Tibial nerve (tissue), 4 donors: ENCODE measurements at regions not wholly inside any gene's neighbourhood (a gene's known extent, or its start where the extent isn't known, plus 50 kb on each side); places are given as distances from the start of the nearest gene placed in this dataset.
A peak's percentile ranks its signal among the peaks of the same experiment; 100 is the strongest.

Source experiments
- DNase-seq, 2 donors: peaks; one replicate each; pipeline ENCODE4 v3.0.0-alpha.2; 2019; ENCODE audit warnings: low spot score in 2 of 2
- H3K27ac ChIP-seq, 4 donors: fragments of 200-600 bp; sonication (generic) in 3 of 4; one replicate each; pipeline ENCODE4 v1.5.1; 2017 to 2019; ENCODE audit warnings: mild to moderate bottlenecking in 1 of 4
- H3K27me3 ChIP-seq, 2 donors: fragments of 200-600 bp; sonication (generic) in 1 of 2; one replicate each; pipeline versions ENCODE4 v1.5.1 to v1.6.0; 2017 to 2019
- H3K36me3 ChIP-seq, 3 donors: fragments of 200-600 bp; sonication (generic); one replicate each; pipeline ENCODE4 v1.5.1; 2018 to 2019
- H3K4me1 ChIP-seq, 4 donors: fragments of 200-600 bp; sonication (generic) in 3 of 4; one replicate each; pipeline ENCODE4 v1.5.1; 2017 to 2019
- H3K4me3 ChIP-seq, 4 donors: fragments of 200-600 bp; sonication (generic) in 3 of 4; one replicate each; pipeline ENCODE4 v1.5.1; 2017 to 2019; ENCODE audit warnings: mild to moderate bottlenecking in 1 of 4, moderate library complexity in 1 of 4
- H3K9me3 ChIP-seq, 4 donors: fragments of 200-600 bp; sonication (generic) in 3 of 4; one replicate each; pipeline ENCODE4 v1.5.1; 2017 to 2019
- CTCF ChIP-seq, 5 experiments: fragments of 200-600 bp in 3 of 5; fragments of 450-650 bp in 2 of 5; sonication (generic) in 3 of 5; IDR thresholded peaks; one replicate each; pipeline ENCODE4 v1.5.1; 2016 to 2019; ENCODE audit warnings: antibody characterized with exemption in 5 of 5, mild to moderate bottlenecking in 3 of 5, moderate library complexity in 2 of 5
- EP300 ChIP-seq, 2 donors: sonication (generic); formaldehyde crosslinking; IDR thresholded peaks; one replicate each; pipeline ENCODE4 v1.6.1; 2017; ENCODE audit warnings: antibody characterized with exemption in 2 of 2, mild to moderate bottlenecking in 1 of 2
- POLR2A ChIP-seq, 2 donors: fragments of 450-650 bp; IDR thresholded peaks; one replicate each; pipeline ENCODE4 v1.6.1; 2017; ENCODE audit warnings: antibody characterized with exemption in 2 of 2, mild to moderate bottlenecking in 2 of 2, moderate library complexity in 2 of 2
- whole genome bisulfite sequencing, 2 donors: methylation state at CpG; one replicate each; pipeline ENCODE4 v1.1.5; 2018; 5-methylcytosine and 5-hydroxymethylcytosine counted together

- no peak for DNase-seq
- Histone ChIP-seq H3K9me3 (peaks cover 0 to 17% (median 0%) of the 10 kb centered on the region in 4 donors), H3K4me3 (no peak overlapping the region), H3K27ac (no peak overlapping the region), H3K36me3 (no peaks in the 10 kb centered on the region), H3K27me3 (no peaks in the 10 kb centered on the region), H3K4me1 (no peaks in the 10 kb centered on the region)
- no peak for TF ChIP-seq CTCF (IDR thresholded peaks at IDR 0.05)
- TF ChIP-seq POLR2A (IDR thresholded peaks at IDR 0.05) = no peak
- no peak for TF ChIP-seq EP300 (IDR thresholded peaks at IDR 0.05)
These were observed 174.1 kb upstream of the NR4A3 start for GRCh38 chr9:99647604-99648003.

- DNase-seq = no peak
- TF ChIP-seq CTCF (IDR thresholded peaks at IDR 0.05) = no peak
- TF ChIP-seq POLR2A (IDR thresholded peaks at IDR 0.05) = no peak
- TF ChIP-seq EP300 (IDR thresholded peaks at IDR 0.05) = no peak
- Histone ChIP-seq H3K4me3 (no peak overlapping the region), H3K27me3 (no peaks in the 10 kb centered on the region), H3K9me3 (peaks cover 0 to 32% (median 0%) of the 10 kb centered on the region in 4 donors), H3K36me3 (no peaks in the 10 kb centered on the region), H3K27ac (no peak overlapping the region), H3K4me1 (no peaks in the 10 kb centered on the region)
- 78 to 92% methylated on average over 2 to 5 of the region's 5 CpGs for WGBS, 2 donors
These were observed 171.4 kb upstream of the NR4A3 start for GRCh38 chr9:99650187-99650874.

- TF ChIP-seq EP300 (IDR thresholded peaks at IDR 0.05) (peak in 1 of 2 donors; percentile 60), POLR2A (IDR thresholded peaks at IDR 0.05) (no peak), CTCF (IDR thresholded peaks at IDR 0.05) (no peak)
- H3K27me3 ChIP-seq = no peaks in the 10 kb centered on the region
- WGBS, 2 donors = 76 to 83% methylated on average over 4 of the region's 4 CpGs
- H3K27ac ChIP-seq = no peak overlapping the region
- no peaks in the 10 kb centered on the region for H3K36me3 ChIP-seq
- DNase-seq = peak in 1 of 2 donors; percentile 5
- no peaks in the 10 kb centered on the region for H3K4me1 ChIP-seq
- no peaks in the 10 kb centered on the region for H3K9me3 ChIP-seq
- H3K4me3 ChIP-seq = no peak overlapping the region
These were observed 161.5 kb upstream of the NR4A3 start for GRCh38 chr9:99660191-99660636.

- TF ChIP-seq EP300 (IDR thresholded peaks at IDR 0.05) (no peak), POLR2A (IDR thresholded peaks at IDR 0.05) (no peak), CTCF (IDR thresholded peaks at IDR 0.05) (no peak)
- WGBS, 2 donors = 90% methylated on average over 1 of the region's 1 CpG
- H3K36me3 ChIP-seq = no peaks in the 10 kb centered on the region
- H3K27ac ChIP-seq = no peak overlapping the region
- no peak overlapping the region for H3K4me3 ChIP-seq
- no peaks in the 10 kb centered on the region for H3K9me3 ChIP-seq
- H3K4me1 ChIP-seq = no peaks in the 10 kb centered on the region
- no peaks in the 10 kb centered on the region for H3K27me3 ChIP-seq
- no peak for DNase-seq
These were observed 158.4 kb upstream of the NR4A3 start for GRCh38 chr9:99663297-99663696.

GRCh38 chr9:99663856-99664255, 157.8 kb upstream of the NR4A3 start:
- H3K4me1 ChIP-seq = no peaks in the 10 kb centered on the region
- H3K36me3 ChIP-seq = no peaks in the 10 kb centered on the region
- 70 to 77% methylated on average over 1 of the region's 1 CpG for WGBS, 2 donors
- DNase-seq = no peak
- no peaks in the 10 kb centered on the region for H3K27me3 ChIP-seq
- no peak overlapping the region for H3K27ac ChIP-seq
- H3K9me3 ChIP-seq = no peaks in the 10 kb centered on the region
- no peak overlapping the region for H3K4me3 ChIP-seq
- TF ChIP-seq EP300 (IDR thresholded peaks at IDR 0.05) = no peak
- no peak for TF ChIP-seq POLR2A (IDR thresholded peaks at IDR 0.05)
- TF ChIP-seq CTCF (IDR thresholded peaks at IDR 0.05) = no peak
